H1 (cell line): ENCODE measurements at regions not wholly inside any gene's neighbourhood (a gene's known extent, or its start where the extent isn't known, plus 50 kb on each side); places are given as distances from the start of the nearest gene placed in this dataset.

ENCODE experiments used
- CTCF ChIA-PET: fragments of 300-600 bp; sonication (Branson Sonifier 250); formaldehyde crosslinking; loops from one replicate; lab custom pipeline; 2021; ENCODE audit not compliant: partially characterized antibody; lab: Charles Lee
- POLR2A ChIA-PET: fragments of 300-600 bp; sonication (Branson Sonifier 250); formaldehyde crosslinking; loops from one replicate; lab custom pipeline; 2021; ENCODE audit warnings: inconsistent platforms; ENCODE audit not compliant: partially characterized antibody; lab: Charles Lee
- DNase-seq, 2 experiments: peaks; one replicate each; pipeline versions ENCODE4 v3.0.0 to v3.0.0-alpha.2; 2010 to 2022; ENCODE audit warnings: low spot score in 2 of 2, low read depth in 1 of 2, mixed read lengths in 1 of 2
- FAIRE-seq: peaks from 2 replicates; lab custom pipeline; 2011; peaks lifted over from hg19 to GRCh38; lab: Jason Lieb, UNC
- H2AFZ ChIP-seq: 2 replicates; pipeline ENCODE4 v1.8.1; 2012; ENCODE audit warnings: low read length, inconsistent platforms
- H2AK5ac ChIP-seq: 2 replicates; pipeline ENCODE4 v1.6.1; 2013; ENCODE audit warnings: low read depth, low read length
- H2BK120ac ChIP-seq: replicated peaks from 2 replicates; pipeline ENCODE3; 2013; ENCODE audit warnings: low read depth, low read length, inconsistent platforms
- H2BK12ac ChIP-seq: 2 replicates; pipeline ENCODE4 v1.6.1; 2013; ENCODE audit warnings: low read depth, low read length
- H2BK15ac ChIP-seq: 2 replicates; pipeline ENCODE4 v1.6.1; 2013; ENCODE audit warnings: low read length
- H2BK20ac ChIP-seq: 2 replicates; pipeline ENCODE4 v1.6.1; 2013; ENCODE audit warnings: low read length
- H2BK5ac ChIP-seq: 2 replicates; pipeline ENCODE4 v1.6.1; 2013; ENCODE audit warnings: low read depth, low read length
- H3K14ac ChIP-seq: 2 replicates; pipeline ENCODE4 v1.6.1; 2013; ENCODE audit warnings: inconsistent platforms; ENCODE audit not compliant: insufficient read length
- H3K18ac ChIP-seq: 2 replicates; pipeline ENCODE4 v1.6.1; 2013; ENCODE audit warnings: low read length; ENCODE audit errors: extremely low read depth
- H3K23ac ChIP-seq: 2 replicates; pipeline ENCODE4 v1.6.1; 2013; ENCODE audit warnings: inconsistent platforms; ENCODE audit not compliant: insufficient read length
- H3K23me2 ChIP-seq: 2 replicates; pipeline ENCODE4 v1.6.1; 2013; ENCODE audit warnings: low read depth, low read length
- H3K27ac ChIP-seq: 2 replicates; pipeline ENCODE4 v1.6.1; 2011; ENCODE audit warnings: low read depth, low read length, inconsistent platforms
- H3K27me3 ChIP-seq, 4 experiments: replicated peaks in 1 of 4; 1 replicate in 1 of 4; 2 replicates in 3 of 4; pipeline versions ENCODE4 v1.6.1 to v1.8.1; 2011 to 2013; ENCODE audit warnings: low read length in 3 of 4, mild to moderate bottlenecking in 3 of 4, inconsistent platforms in 2 of 4, mixed read lengths in 2 of 4, moderate library complexity in 1 of 4; ENCODE audit not compliant: control insufficient read depth in 3 of 4, insufficient read depth in 3 of 4; ENCODE audit errors: extremely low read depth in 1 of 4
- H3K36me3 ChIP-seq, 4 experiments: 2 replicates each; pipeline versions ENCODE4 v1.6.1 to v1.8.1; 2011 to 2013; ENCODE audit warnings: mild to moderate bottlenecking in 4 of 4, low read length in 3 of 4, moderate library complexity in 2 of 4, control low read depth in 1 of 4, inconsistent platforms in 1 of 4; ENCODE audit not compliant: insufficient read depth in 4 of 4, control insufficient read depth in 2 of 4
- H3K4ac ChIP-seq: replicated peaks from 2 replicates; pipeline ENCODE3; 2013; ENCODE audit warnings: low read length, low read depth, mixed read lengths, inconsistent platforms; ENCODE audit not compliant: insufficient read length
- H3K4me1 ChIP-seq, 4 experiments: replicated peaks in 1 of 4; 1 replicate in 1 of 4; 2 replicates in 3 of 4; pipeline versions ENCODE4 v1.6.1 to v1.8.1; 2011 to 2013; ENCODE audit warnings: low read length in 3 of 4, inconsistent platforms in 2 of 4, mixed read lengths in 1 of 4; ENCODE audit not compliant: insufficient read depth in 4 of 4, control insufficient read depth in 3 of 4
- H3K4me2 ChIP-seq, 2 experiments: 2 replicates each; pipeline versions ENCODE4 v1.6.1 to v1.8.1; 2011 to 2013; ENCODE audit warnings: low read depth in 2 of 2, low read length in 2 of 2, control low read depth in 1 of 2, inconsistent platforms in 1 of 2, mild to moderate bottlenecking in 1 of 2; ENCODE audit not compliant: insufficient read depth in 1 of 2
- H3K4me3 ChIP-seq, 4 experiments: fragments of 200-600, 300-600 bp in 1 of 4; sonication (generic), shearing (Covaris generic), sonication (Bioruptor Twin) in 1 of 4; 2 replicates each; pipeline versions ENCODE4 v1.5.1 to v1.8.1; 2011 to 2016; ENCODE audit warnings: low read length in 4 of 4, low read depth in 3 of 4, control low read depth in 2 of 4, inconsistent platforms in 2 of 4, mild to moderate bottlenecking in 2 of 4, mixed read lengths in 1 of 4, moderate library complexity in 1 of 4; ENCODE audit not compliant: insufficient read depth in 2 of 4; ENCODE audit errors: extremely low read depth in 1 of 4
- H3K56ac ChIP-seq: replicated peaks from 2 replicates; pipeline ENCODE3; 2013; ENCODE audit warnings: low read depth, mild to moderate bottlenecking, mixed read lengths, low read length, inconsistent platforms; ENCODE audit not compliant: insufficient read length
- H3K79me1 ChIP-seq: 2 replicates; pipeline ENCODE4 v1.6.1; 2013; ENCODE audit warnings: low read depth, low read length, control low read depth
- H3K79me2 ChIP-seq, 2 experiments: 2 replicates each; pipeline versions ENCODE4 v1.6.1 to v1.8.1; 2012 to 2013; ENCODE audit warnings: low read length in 2 of 2, mild to moderate bottlenecking in 2 of 2, inconsistent platforms in 1 of 2; ENCODE audit not compliant: insufficient read depth in 2 of 2, control insufficient read depth in 1 of 2
- H3K9ac ChIP-seq, 4 experiments: replicated peaks in 1 of 4; 1 replicate in 1 of 4; 2 replicates in 3 of 4; pipeline versions ENCODE4 v1.6.1 to v1.8.1; 2011 to 2013; ENCODE audit warnings: low read depth in 3 of 4, low read length in 3 of 4, control low read depth in 2 of 4, mild to moderate bottlenecking in 2 of 4, moderate library complexity in 2 of 4, inconsistent platforms in 1 of 4; ENCODE audit errors: extremely low read depth in 1 of 4
- H3K9me3 ChIP-seq, 2 experiments: 2 replicates each; pipeline versions ENCODE4 v1.6.1 to v1.8.1; 2012 to 2013; ENCODE audit warnings: mild to moderate bottlenecking in 2 of 2, moderate library complexity in 2 of 2, control low read depth in 1 of 2, inconsistent platforms in 1 of 2, low read depth in 1 of 2, low read length in 1 of 2, mixed read lengths in 1 of 2; ENCODE audit not compliant: insufficient read depth in 2 of 2
- H4K20me1 ChIP-seq, 2 experiments: replicated peaks in 1 of 2; 2 replicates each; pipeline versions ENCODE3 to v1.8.1; 2011 to 2013; ENCODE audit warnings: inconsistent platforms in 2 of 2, low read length in 2 of 2, mild to moderate bottlenecking in 1 of 2; ENCODE audit not compliant: insufficient read depth in 2 of 2, control insufficient read depth in 1 of 2
- H4K5ac ChIP-seq: 2 replicates; pipeline ENCODE4 v1.6.1; 2013; ENCODE audit warnings: low read length, low read depth, mixed read lengths, inconsistent platforms; ENCODE audit not compliant: insufficient read length
- H4K8ac ChIP-seq: 2 replicates; pipeline ENCODE4 v1.8.0; 2013; ENCODE audit warnings: mild to moderate bottlenecking, moderate library complexity, low read length, inconsistent platforms; ENCODE audit not compliant: insufficient read depth; ENCODE audit errors: extremely low read depth
- H4K91ac ChIP-seq: replicated peaks from 2 replicates; pipeline ENCODE3; 2013; ENCODE audit warnings: low read length, mixed read lengths, inconsistent platforms; ENCODE audit not compliant: insufficient read length
- EZH2 ChIP-seq: fragments of 200-600 bp; sonication (generic); IDR thresholded peaks from 2 replicates; pipeline ENCODE4 v1.7.1; 2012; ENCODE audit warnings: low read depth, mild to moderate bottlenecking, moderate library complexity, low read length, inconsistent platforms; ENCODE audit not compliant: severe bottlenecking
- KDM4A ChIP-seq: IDR thresholded peaks from one replicate; pipeline ENCODE4 v1.7.1; 2012; ENCODE audit warnings: low read depth, mild to moderate bottlenecking, moderate library complexity, low read length, inconsistent platforms; ENCODE audit not compliant: severe bottlenecking
- KDM5A ChIP-seq: fragments of 200-600 bp; IDR thresholded peaks from 2 replicates; pipeline ENCODE4 v1.7.1; 2012; ENCODE audit warnings: mild to moderate bottlenecking, low read length, inconsistent platforms, mixed read lengths
- NANOG ChIP-seq: IDR thresholded peaks from 2 replicates; pipeline ENCODE4 v1.6.1; 2011; ENCODE audit warnings: low read length, low read depth, mild to moderate bottlenecking, inconsistent platforms; ENCODE audit not compliant: insufficient read depth, poor library complexity, severe bottlenecking
- RBBP5 ChIP-seq: IDR thresholded peaks from 2 replicates; pipeline ENCODE4 v1.7.1; 2012; ENCODE audit warnings: low read depth, mild to moderate bottlenecking, inconsistent platforms, low read length, moderate library complexity, borderline replicate concordance
- RFX5 ChIP-seq: IDR thresholded peaks from 2 replicates; pipeline ENCODE4 v1.6.1; 2011; ENCODE audit warnings: low read depth, low read length, improper control_type of control experiment, borderline replicate concordance
- SP2 ChIP-seq: IDR thresholded peaks from 2 replicates; pipeline ENCODE4 v1.6.1; 2012; ENCODE audit warnings: mild to moderate bottlenecking, low read length, inconsistent platforms
- TEAD4 ChIP-seq: IDR thresholded peaks from 2 replicates; pipeline ENCODE4 v1.6.1; 2012; ENCODE audit warnings: low read depth, low read length, inconsistent platforms, mixed read lengths
- WGBS, 2 experiments: shearing (Covaris generic) in 1 of 2; methylation state at CpG; one replicate each; pipeline versions ENCODE4 v1.1.6 to v1.1.7; 2013 to 2015; ENCODE audit warnings: low lambda C conversion rate in 2 of 2, mixed read lengths in 2 of 2, inconsistent platforms in 1 of 2, low coverage in 1 of 2, missing lambda C conversion rate in 1 of 2; ENCODE audit not compliant: insufficient replicate concordance in 2 of 2, insufficient coverage in 1 of 2, insufficient read length in 1 of 2; ENCODE audit errors: extremely low coverage in 1 of 2, missing lambda C conversion rate in 1 of 2; 5-methylcytosine and 5-hydroxymethylcytosine counted together
- TF ChIP-seq, protein P1 (sequence below), 3 experiments: IDR thresholded peaks; 1 replicate in 2 of 3; 2 replicates in 1 of 3; pipeline versions ENCODE4 v1.5.1 to v1.6.1; 2011; ENCODE audit warnings: low read length in 3 of 3, mild to moderate bottlenecking in 3 of 3, inconsistent platforms in 2 of 3, low read depth in 1 of 3, moderate library complexity in 1 of 3; ENCODE audit not compliant: insufficient read depth in 1 of 3; ENCODE audit errors: control extremely low read depth in 1 of 3

GRCh38 chr7:153514032-153514431 is 538.2 kb upstream of the DPP6 start:
- H3K14ac ChIP-seq: no peak overlapping the region
- no peak overlapping the region for H2BK5ac ChIP-seq
- no peak overlapping the region for H3K27ac ChIP-seq
- 80% methylated on average over 5 of the region's 5 CpGs; no CpG with 5 or more reads in 1 of the 2 experiments for WGBS, 2 experiments
- no peak overlapping the region for H2AK5ac ChIP-seq
- H4K91ac ChIP-seq: no peak overlapping the region
- no peak overlapping the region for H2BK120ac ChIP-seq
- H3K23ac ChIP-seq: no peak overlapping the region
- H3K56ac ChIP-seq: no peak overlapping the region
- H4K20me1 ChIP-seq: no peaks in the 10 kb centered on the region
- DNase-seq: no peak
- no peak overlapping the region for H3K18ac ChIP-seq
- CTCF ChIA-PET: no interaction called here
- H2BK15ac ChIP-seq: no peak overlapping the region
- TF ChIP-seq KDM5A: no peak
- TF ChIP-seq, protein P1, sequence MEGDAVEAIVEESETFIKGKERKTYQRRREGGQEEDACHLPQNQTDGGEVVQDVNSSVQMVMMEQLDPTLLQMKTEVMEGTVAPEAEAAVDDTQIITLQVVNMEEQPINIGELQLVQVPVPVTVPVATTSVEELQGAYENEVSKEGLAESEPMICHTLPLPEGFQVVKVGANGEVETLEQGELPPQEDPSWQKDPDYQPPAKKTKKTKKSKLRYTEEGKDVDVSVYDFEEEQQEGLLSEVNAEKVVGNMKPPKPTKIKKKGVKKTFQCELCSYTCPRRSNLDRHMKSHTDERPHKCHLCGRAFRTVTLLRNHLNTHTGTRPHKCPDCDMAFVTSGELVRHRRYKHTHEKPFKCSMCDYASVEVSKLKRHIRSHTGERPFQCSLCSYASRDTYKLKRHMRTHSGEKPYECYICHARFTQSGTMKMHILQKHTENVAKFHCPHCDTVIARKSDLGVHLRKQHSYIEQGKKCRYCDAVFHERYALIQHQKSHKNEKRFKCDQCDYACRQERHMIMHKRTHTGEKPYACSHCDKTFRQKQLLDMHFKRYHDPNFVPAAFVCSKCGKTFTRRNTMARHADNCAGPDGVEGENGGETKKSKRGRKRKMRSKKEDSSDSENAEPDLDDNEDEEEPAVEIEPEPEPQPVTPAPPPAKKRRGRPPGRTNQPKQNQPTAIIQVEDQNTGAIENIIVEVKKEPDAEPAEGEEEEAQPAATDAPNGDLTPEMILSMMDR (IDR thresholded peaks at IDR 0.05; ENCODE audit: control extremely low read depth in 1 of 3, insufficient read depth in 1 of 3, low read depth in 1 of 3, low read length in 3 of 3): no peak
- TF ChIP-seq RFX5: no peak
- no peak for TF ChIP-seq TEAD4
- TF ChIP-seq EZH2: no peak
- TF ChIP-seq NANOG: no peak
- no peak for TF ChIP-seq RBBP5
- TF ChIP-seq SP2: no peak
- TF ChIP-seq KDM4A: no peak
- TF ChIP-seq, all 59 proteins: peak for 0
- FAIRE-seq: no peak
- H3K4me3 ChIP-seq: no peak overlapping the region
- peaks cover 40 to 46% of the 10 kb centered on the region in 2 experiments for H3K9me3 ChIP-seq
- no peak overlapping the region for H3K9ac ChIP-seq
- H3K27me3 ChIP-seq: no peaks in the 10 kb centered on the region
- no peaks in the 10 kb centered on the region for H3K79me2 ChIP-seq
- H3K79me1 ChIP-seq: no peaks in the 10 kb centered on the region
- no peaks in the 10 kb centered on the region for H3K23me2 ChIP-seq
- no peak overlapping the region for H2BK12ac ChIP-seq
- H3K4me1 ChIP-seq: no peaks in the 10 kb centered on the region
- no peak overlapping the region for H4K8ac ChIP-seq
- POLR2A ChIA-PET: no interaction called here
- no peak overlapping the region for H4K5ac ChIP-seq
- no peak overlapping the region for H2BK20ac ChIP-seq
- no peaks in the 10 kb centered on the region for H3K36me3 ChIP-seq
- H3K4me2 ChIP-seq: no peak overlapping the region
- no peak overlapping the region for H3K4ac ChIP-seq
- no peak overlapping the region for H2AFZ ChIP-seq
